HG03175 (cell line): ENCODE measurements at regions not wholly inside any gene's neighbourhood (a gene's known extent, or its start where the extent isn't known, plus 50 kb on each side); places are given as distances from the start of the nearest gene placed in this dataset.

Experiments
- ATAC-seq: cut with Tn5 transposase; IDR thresholded peaks from one replicate; pipeline ENCODE4 v1.9.1; 2021; ENCODE audit warnings: mild to moderate bottlenecking, moderate library complexity; ENCODE audit not compliant: unreplicated experiment

DNA sequence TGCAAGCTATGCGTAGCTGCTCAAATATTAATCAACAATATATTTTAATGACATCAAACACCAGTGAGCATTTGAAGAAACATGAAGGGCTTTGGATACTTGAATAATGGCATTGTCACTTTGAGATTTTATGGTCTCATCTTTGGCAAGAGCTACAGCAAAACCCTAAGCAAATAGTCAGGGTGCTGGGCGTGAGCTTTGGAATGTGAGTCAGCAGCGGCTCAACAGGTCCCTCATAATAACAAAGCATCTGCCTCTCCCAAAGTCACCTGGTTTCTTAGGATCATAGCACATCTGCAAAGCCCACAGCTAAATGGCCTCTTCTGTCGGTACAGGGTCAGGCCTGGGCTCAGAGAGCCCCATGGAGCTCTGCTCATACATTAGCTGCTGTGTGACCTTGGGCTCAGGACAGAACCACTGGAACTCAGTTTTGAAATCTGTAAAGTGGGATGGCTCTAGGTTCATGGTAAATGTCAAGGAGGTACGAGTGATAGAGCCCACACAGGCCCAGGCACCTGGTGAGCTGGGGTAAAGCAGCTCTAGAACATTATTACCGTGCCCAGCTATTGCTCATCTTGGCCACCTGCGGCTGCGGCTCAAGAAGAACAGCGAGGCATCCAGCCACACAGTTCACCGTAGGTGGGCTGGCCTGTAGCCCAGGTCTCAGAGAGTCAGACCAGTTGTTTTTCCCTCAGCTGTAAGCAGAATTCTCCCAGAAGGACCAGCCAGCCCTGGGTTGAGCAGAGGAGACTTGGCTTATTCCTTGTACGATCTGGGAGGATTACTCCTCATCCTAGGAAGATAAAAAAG, 544.5 kb upstream of the CDH11 start:
- ATAC-seq = no peak

GRCh38 chr16:65665586-65665985, 543.7 kb upstream of the CDH11 start:
- ATAC-seq = no peak

DNA sequence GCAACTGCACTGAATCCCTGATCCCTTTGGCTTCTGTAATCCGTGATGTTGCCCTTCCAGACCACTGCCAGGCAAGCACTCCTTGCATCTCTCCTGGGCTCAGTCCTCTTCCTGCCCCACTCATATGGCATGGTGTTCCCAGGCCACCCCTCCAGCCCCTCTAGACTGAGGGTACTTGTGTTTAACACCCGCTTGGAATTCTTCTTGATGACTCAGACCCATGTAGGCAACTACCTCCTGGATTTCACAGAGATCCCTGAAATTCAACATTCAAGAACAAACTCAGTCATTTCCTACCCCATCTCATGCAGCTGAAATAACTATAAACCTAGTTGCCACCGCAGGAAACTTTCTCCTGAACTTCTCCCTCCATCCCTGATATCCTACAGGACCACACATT, 541.9 kb upstream of the CDH11 start:
- no peak for ATAC-seq

GRCh38 chr16:65662256-65662655, 540.4 kb upstream of the CDH11 start:
- no peak for ATAC-seq

- no peak for ATAC-seq
Observed at GRCh38 chr16:65661558-65661957, 539.7 kb upstream of the CDH11 start.

GRCh38 chr16:65660390-65660789, 538.5 kb upstream of the CDH11 start:
- ATAC-seq = no peak

GRCh38 chr16:65659758-65660157, 537.9 kb upstream of the CDH11 start:
- no peak for ATAC-seq

GRCh38 chr16:65658787-65659220, 536.9 kb upstream of the CDH11 start:
- no peak for ATAC-seq

DNA sequence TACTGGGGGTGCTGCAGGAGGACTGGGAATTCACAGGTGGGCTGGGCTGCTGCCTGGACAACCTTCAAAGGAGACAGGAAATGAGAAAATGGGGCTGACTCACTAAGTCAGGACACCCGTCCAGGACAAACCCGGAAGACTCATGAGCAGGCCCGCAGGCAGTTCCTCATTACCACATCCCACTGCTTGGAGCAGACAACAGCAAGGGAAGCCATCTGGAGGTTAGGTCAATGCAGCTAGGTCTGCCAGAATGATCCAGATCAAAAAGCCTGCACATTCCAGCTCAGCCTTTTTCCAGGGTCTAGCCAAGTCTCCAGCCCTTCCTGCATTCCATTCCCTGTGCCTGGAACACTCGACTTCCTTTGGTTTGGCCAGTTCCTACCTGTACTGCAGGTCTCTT, 536.5 kb upstream of the CDH11 start:
- no peak for ATAC-seq

- ATAC-seq = no peak
Observed at GRCh38 chr16:65657556-65657955, 535.7 kb upstream of the CDH11 start.

DNA sequence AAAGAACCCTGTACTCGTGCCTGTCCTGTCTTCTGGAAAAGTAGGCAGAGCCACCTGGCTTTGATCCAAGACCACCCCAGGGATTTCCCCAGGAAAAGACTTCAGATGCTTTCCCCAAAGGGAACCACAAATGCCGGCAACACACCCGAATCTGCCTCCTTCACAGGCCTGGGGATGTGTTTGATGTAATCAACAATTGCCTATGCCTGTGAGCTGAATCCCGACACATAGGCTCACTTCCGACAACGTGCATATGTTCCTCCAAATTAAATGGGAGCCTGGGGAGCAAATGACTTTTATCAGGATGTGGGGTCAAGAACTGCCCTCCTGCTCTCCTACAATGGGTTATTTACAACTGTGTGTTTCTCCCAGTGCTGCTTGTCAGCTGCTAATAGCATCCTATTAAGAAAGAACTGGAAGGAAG, 535.2 kb upstream of the CDH11 start:
- no peak for ATAC-seq

- no peak for ATAC-seq
Observed at GRCh38 chr16:65655802-65656201, 533.9 kb upstream of the CDH11 start.

DNA sequence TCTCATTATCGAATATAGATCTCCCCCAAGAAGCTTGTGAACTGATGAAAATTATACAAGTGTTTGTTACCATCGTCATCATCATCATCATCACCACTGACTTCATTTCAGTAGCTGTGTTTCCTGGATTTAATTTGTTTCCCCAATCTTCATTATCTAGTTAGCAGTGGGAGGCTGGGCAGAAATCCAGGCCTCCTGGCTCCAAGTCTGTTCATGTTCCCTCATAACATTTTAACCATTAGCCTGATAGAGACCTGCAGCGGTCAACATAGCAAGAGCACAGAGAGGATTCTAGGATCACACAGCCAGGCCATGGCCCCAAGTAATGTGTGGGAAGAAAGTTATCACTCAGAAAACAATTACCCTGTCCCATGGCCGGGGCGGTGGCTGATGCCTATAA, 526.2 kb upstream of the CDH11 start:
- no peak for ATAC-seq

DNA sequence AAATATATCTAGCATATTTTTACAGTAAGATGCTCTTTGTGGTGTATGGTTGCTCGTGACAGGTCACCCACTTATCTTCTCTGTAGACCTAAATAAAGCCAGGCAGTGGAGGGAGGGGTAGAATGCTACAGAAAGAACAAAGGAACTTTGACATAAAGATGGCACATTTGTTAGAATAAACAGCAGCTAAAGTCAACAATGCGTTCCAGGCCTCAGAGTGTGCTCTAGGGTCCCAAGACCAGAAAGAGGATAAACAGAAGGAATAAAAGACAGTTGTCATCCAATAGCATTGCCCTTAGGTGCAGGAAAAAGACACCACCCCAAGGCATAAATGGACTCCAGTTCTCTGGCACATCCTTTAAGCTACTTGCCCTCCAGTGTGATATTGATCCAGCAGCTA, 523.0 kb upstream of the CDH11 start:
- ATAC-seq = no peak

DNA sequence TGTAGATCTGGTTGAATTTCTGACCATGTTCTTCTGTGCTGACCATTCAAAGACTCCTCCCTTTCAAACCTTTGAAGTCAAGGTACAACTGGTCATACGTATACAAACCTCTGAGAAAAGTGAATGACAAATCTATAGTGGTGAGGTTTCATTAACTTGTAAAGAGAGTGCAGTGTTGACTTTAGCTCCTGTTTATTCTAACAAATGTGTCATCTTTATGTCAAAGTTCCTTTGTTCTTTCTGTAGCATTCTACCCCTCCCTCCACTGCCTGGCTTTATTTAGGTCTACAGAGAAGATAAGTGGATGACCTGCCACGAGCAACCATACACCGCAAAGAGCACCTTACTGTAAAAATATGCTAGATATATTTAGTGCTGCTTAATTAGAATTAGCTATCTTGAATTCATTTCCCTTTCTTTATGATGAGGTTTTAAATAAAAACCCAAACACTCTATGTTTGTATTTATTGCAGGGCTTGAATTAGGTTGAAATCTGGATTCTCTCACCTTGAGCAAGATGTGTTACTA, 520.0 kb upstream of the CDH11 start:
- no peak for ATAC-seq

DNA sequence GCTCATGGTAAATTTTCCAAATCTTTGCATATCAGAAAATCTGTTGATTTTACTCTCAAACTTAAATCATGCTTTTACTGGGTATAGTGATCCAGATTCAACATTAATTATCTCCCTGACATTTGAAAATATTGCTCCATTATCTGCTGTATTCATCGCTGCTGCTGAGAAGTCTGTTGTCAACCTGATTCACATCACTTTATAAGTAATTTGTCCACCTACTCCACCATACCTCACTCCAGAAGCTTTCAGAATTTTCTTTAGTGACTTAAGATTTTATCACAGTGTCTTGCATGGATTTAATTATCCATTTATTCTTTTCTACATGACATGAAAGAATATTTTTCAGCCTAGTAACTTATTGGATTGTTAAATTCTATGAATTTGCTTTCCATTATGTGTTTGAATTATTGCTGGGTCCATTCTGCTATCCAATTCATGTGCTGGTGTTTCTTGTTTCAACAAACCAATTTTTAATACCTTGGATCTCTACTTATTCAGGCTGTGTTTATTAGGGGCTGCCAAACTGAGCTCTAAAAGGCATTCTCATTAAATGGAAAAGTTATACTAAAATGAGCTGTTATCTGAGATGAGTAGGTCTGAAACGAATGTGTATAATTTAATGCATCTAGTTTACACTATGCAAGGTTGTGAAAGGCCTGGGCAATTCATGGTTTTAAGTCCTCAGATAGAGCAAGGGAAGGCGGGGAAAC, 519.3 kb upstream of the CDH11 start:
- ATAC-seq = no peak

DNA sequence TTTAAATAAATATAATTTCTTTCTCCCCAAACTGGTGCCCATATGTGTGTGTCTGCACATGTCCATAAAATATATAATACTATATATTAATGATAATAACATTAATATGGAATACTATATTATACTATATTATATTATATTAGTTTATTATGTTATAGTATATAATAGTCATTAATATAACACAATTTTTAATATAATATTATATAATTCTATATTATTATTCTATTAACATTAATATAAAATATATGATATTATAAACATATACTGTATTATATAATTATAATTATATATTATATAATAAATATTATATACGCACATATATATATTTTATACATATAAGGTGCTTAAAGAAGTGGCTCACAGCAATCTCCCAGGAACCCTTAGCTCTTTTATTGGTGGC, 513.0 kb upstream of the CDH11 start:
- ATAC-seq = no peak

GRCh38 chr16:65634291-65634690, 512.4 kb upstream of the CDH11 start:
- ATAC-seq = no peak

DNA sequence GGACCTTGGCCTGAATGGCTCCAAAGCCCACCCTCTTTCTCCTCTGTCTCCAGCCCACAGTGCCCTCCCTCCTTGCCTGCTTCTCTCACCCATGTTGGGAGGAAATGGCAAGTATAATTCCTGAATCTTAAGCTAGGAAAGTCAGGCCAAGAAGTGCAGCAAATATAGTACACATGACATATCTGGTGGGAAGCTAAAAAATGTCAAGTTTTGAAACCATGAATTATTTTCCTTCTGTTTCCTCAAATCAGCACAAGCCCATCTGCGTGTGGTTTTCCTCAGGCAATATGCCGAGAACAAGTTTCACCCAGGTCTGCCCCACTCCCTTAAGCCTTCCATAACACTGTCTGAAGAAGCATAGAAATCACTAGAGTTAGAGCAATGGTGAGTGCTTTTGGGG, 502.8 kb upstream of the CDH11 start:
- no peak for ATAC-seq

DNA sequence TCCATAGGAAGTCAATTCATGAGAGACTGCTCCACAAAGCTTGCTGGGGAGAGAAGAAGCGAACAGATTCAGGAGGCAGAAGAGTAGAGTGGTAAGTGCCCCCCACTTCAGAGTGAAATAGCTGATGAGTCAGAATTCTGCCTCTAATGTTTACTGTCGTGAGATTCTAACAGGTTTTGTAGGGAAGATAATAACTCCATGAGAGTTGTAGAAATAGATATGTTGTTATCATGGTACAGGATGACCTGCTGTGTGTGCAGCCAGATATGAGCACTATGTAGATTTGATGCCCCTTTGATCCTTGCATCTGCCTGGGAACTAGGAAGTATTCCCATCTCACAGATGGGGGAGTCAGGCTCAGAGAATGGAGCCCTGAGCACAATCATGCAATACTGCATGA, 502.4 kb upstream of the CDH11 start:
- ATAC-seq = no peak

GRCh38 chr16:65622871-65623270, 501.0 kb upstream of the CDH11 start:
- no peak for ATAC-seq

DNA sequence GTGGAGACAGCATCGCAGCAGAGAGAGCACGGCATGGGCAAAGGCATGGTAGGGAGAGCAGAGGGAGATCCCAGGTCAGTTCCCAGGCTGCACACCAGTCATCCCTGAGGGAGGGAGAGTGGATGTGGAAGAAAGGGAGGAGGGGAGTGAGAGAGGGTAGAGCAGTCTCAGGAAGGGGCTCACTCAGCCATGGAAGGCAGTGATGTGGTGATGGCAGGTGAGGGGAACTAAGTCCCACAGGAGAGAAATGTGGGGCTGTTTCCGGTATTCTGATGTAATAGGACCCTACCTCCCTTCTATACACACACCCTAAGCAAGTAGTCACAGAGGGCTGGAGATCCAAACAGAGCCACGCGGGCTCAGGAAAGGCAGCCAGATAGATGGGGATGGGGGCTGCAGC, 500.3 kb upstream of the CDH11 start:
- ATAC-seq = no peak
